ENCODE measurements at regions not wholly inside any gene's neighbourhood (a gene's known extent, or its start where the extent isn't known, plus 50 kb on each side); places are given as distances from the start of the nearest gene placed in this dataset.

DNA sequence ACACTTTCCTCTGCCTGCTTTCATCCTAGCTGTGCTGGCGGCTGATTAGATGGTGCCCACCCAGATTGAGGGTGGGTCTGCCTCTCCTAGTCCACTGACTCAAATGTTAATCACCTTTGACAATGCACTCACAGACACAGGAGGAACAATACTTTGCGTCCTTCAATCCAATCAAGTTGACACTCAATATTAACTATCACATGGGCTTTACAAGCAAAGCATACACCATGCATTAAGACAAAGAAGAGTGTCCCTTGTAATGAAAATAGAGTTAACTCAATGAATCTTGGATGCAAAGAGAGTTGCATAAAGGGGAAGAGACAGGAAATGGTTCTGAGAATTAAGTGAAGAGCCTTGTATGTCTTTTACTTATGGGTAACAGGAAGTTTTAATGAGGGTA, 298.7 kb upstream of the BRINP1 start:
- no peak for DNase-seq (ENCODE audit: insufficient read length, low spot score)
- TF ChIP-seq, protein P1, sequence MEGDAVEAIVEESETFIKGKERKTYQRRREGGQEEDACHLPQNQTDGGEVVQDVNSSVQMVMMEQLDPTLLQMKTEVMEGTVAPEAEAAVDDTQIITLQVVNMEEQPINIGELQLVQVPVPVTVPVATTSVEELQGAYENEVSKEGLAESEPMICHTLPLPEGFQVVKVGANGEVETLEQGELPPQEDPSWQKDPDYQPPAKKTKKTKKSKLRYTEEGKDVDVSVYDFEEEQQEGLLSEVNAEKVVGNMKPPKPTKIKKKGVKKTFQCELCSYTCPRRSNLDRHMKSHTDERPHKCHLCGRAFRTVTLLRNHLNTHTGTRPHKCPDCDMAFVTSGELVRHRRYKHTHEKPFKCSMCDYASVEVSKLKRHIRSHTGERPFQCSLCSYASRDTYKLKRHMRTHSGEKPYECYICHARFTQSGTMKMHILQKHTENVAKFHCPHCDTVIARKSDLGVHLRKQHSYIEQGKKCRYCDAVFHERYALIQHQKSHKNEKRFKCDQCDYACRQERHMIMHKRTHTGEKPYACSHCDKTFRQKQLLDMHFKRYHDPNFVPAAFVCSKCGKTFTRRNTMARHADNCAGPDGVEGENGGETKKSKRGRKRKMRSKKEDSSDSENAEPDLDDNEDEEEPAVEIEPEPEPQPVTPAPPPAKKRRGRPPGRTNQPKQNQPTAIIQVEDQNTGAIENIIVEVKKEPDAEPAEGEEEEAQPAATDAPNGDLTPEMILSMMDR (IDR thresholded peaks at IDR 0.05; ENCODE audit: insufficient read depth, missing control alignments) = no peak
- no peak for FAIRE-seq

DNA sequence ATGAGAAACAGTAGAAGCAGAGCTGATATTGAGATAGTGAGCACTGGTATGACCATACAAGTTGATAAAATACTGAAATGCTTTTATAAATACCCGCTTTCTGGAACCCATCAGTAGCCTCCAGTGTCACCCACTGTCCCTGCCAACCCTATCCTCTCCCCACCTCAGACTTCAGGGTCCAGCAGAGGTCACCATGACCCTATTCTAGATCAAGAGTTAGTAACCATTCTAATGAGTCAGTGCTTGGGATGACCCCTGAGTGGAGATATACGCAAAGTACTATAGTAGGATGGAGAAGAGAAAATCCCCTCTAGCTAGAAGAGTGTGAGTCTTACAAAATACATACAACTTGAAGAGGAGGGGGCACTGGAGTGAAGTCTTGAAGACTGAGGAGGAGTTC, 297.9 kb upstream of the BRINP1 start:
- FAIRE-seq (no peak), DNase-seq (ENCODE audit: insufficient read length, low spot score) (no peak)
- TF ChIP-seq, protein P1 (IDR thresholded peaks at IDR 0.05; ENCODE audit: insufficient read depth, missing control alignments) = no peak

DNA sequence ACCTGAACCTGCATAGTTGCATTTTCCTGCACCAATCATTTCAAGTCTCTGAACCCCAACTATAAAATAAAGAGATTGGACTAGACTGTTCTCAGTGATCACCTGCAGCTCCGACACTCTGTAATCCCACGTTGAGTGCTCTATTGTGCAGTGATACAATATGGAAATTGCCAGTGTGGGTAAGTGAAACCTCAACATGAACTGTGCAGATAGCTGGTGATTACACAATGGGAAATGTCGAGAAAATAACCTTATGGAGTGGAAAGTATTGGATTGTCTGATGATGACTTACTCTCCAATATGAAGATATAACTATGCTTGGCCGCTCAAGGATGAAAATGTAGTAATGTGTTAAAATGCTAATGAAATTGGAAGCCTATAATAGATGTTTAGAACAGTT, 293.1 kb upstream of the BRINP1 start:
- DNase-seq (ENCODE audit: insufficient read length, low spot score) (no peak), FAIRE-seq (no peak)
- TF ChIP-seq, protein P1 (IDR thresholded peaks at IDR 0.05; ENCODE audit: insufficient read depth, missing control alignments) = no peak

DNA sequence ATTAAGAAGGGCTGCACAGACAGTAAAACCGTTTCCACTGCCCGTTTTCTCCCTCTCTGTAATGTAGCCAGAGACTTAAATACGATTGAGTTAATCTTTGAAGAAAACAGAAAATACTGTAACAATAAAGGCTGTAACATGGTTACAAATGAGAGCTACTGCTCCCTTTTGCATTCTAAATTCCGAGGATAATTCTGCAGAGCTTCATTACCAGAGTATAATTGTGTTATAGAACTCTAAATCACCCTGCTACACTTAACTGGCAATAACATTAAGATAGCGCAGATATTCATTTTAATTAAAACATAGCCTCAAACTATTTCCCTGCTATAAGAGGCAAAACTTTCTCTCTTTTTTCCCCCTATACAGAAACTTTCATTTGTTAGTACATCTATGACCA, 283.7 kb upstream of the BRINP1 start:
- FAIRE-seq (no peak), DNase-seq (ENCODE audit: insufficient read length, low spot score) (no peak)
- TF ChIP-seq, protein P1 (IDR thresholded peaks at IDR 0.05; ENCODE audit: insufficient read depth, missing control alignments) = no peak

DNA sequence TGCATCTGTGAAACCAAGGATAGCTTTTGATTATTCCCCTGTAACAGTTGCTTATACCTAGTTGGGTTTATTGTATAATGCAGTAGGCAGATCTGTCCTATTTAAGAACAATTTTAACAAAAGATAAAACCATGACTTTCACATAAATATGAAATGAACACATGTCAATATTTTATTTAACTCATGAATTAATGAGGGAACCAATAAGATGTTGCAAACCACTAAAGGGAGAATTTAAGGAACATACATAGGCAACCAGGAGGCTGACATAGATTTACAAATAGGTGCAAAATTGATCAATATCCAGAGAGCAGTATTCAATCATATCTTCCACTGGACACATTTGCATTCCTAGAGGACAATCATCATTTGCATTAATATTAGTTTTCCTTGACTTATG, 280.0 kb upstream of the BRINP1 start:
- DNase-seq (ENCODE audit: insufficient read length, low spot score) (no peak), FAIRE-seq (peak; percentile 6)
- TF ChIP-seq, protein P1 (IDR thresholded peaks at IDR 0.05; ENCODE audit: insufficient read depth, missing control alignments) = no peak

DNA sequence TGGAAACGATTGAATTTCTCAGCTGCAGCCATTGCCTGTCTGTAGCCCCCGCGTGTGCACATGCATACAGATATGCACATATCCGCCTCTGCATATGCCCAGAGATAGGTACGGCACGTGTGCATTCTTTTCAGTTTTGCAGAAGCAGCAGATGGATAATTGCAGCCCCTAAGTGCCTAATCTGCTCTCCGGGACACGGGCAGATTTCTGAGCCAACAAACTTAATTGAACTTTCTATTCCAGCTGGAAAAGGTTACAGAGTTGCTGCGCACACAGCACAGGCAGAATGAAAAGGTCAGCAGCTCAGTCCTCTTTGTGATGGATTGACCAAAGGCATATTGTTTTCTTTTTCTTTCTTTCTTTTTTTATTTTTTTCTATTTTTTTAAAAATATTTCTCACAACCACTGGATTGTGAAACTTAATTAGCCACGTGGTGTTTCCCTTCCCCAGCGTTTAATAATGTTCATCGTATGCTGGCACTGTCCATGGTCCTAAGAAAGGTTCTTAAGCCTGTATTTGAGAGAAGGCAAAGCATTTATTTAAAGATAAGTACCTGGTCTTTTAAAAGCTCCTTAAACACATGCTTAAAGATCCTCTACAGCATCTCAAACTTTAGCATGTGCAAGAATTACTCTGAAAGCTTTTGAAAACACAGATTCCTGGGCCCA, 270.2 kb upstream of the BRINP1 start:
- FAIRE-seq (no peak), DNase-seq (ENCODE audit: insufficient read length, low spot score) (no peak)
- TF ChIP-seq, protein P1 (IDR thresholded peaks at IDR 0.05; ENCODE audit: insufficient read depth, missing control alignments) = no peak

DNA sequence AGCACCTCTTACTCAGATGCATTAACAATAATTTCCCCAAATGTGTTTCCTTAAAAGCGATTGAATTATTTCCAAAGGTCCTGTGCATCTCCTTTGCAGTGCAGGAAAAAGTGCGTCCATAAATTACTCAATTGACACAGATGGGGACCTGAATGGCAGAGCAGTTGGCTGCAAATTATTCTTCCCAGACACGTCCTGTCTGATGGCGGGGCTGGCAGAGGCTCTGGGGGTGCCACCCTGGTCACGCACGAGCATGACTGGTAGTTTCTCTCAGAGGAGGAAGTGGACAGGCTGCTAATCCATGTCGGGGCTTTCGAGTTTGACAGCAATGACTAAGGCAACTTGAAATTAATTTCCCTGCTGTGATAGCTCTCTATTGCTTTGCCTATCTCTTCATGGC, 264.8 kb upstream of the BRINP1 start:
- DNase-seq (ENCODE audit: insufficient read length, low spot score) = no peak
- TF ChIP-seq, protein P1 (IDR thresholded peaks at IDR 0.05; ENCODE audit: insufficient read depth, missing control alignments) = no peak
- FAIRE-seq = no peak

Measured in D721Med (cell line).